ENCODE measurements at regions not wholly inside any gene's neighbourhood (a gene's known extent, or its start where the extent isn't known, plus 50 kb on each side); places are given as distances from the start of the nearest gene placed in this dataset.

GRCh38 chr11:134686460-134687061 lies 274.5 kb upstream of the B3GAT1 start:
- no peaks in the 10 kb centered on the region for H3K36me3 Mint-ChIP-seq
- H3K4me3 Mint-ChIP-seq, result no peak overlapping the region
- DNase-seq (no peak), ATAC-seq (ENCODE audit: low read depth in 2 of 2) (no peak)
- H3K4me1 Mint-ChIP-seq, result no peaks in the 10 kb centered on the region
- peaks cover 6 to 14% (median 9%) of the 10 kb centered on the region in 3 donors for H3K27me3 Mint-ChIP-seq
- H3K9me3 Mint-ChIP-seq, result no peaks in the 10 kb centered on the region
- no peak overlapping the region for H3K27ac Mint-ChIP-seq

GRCh38 chr11:134685793-134686380 lies 273.8 kb upstream of the B3GAT1 start:
- no peaks in the 10 kb centered on the region for H3K36me3 Mint-ChIP-seq
- no peaks in the 10 kb centered on the region for H3K9me3 Mint-ChIP-seq
- ATAC-seq (ENCODE audit: low read depth in 2 of 2) (no peak), DNase-seq (no peak)
- no peaks in the 10 kb centered on the region for H3K4me1 Mint-ChIP-seq
- H3K27ac Mint-ChIP-seq, result no peak overlapping the region
- peaks cover 9 to 10% (median 9%) of the 10 kb centered on the region in 3 donors for H3K27me3 Mint-ChIP-seq
- H3K4me3 Mint-ChIP-seq, result no peak overlapping the region

- Mint-ChIP-seq H3K4me1 (no peaks in the 10 kb centered on the region), H3K4me3 (no peak overlapping the region), H3K9me3 (no peaks in the 10 kb centered on the region), H3K36me3 (no peaks in the 10 kb centered on the region), H3K27ac (no peak overlapping the region), H3K27me3 (peaks cover 9 to 10% (median 9%) of the 10 kb centered on the region in 3 donors)
- ATAC-seq (ENCODE audit: low read depth in 2 of 2) (no peak), DNase-seq (no peak)
Measured at GRCh38 chr11:134684576-134684975, 272.5 kb upstream of the B3GAT1 start.

- H3K4me3 Mint-ChIP-seq, result no peak overlapping the region
- no peaks in the 10 kb centered on the region for H3K4me1 Mint-ChIP-seq
- DNase-seq, result no peak
- H3K36me3 Mint-ChIP-seq, result no peaks in the 10 kb centered on the region
- peaks cover 5 to 10% (median 9%) of the 10 kb centered on the region in 3 donors for H3K27me3 Mint-ChIP-seq
- H3K27ac Mint-ChIP-seq, result no peak overlapping the region
- no peaks in the 10 kb centered on the region for H3K9me3 Mint-ChIP-seq
- ATAC-seq (ENCODE audit: low read depth in 2 of 2), result no peak
Measured at GRCh38 chr11:134683860-134684259, 271.8 kb upstream of the B3GAT1 start.

GRCh38 chr11:134682577-134682976 lies 270.5 kb upstream of the B3GAT1 start:
- no peaks in the 10 kb centered on the region for H3K36me3 Mint-ChIP-seq
- H3K27ac Mint-ChIP-seq, result no peak overlapping the region
- no peak overlapping the region for H3K4me3 Mint-ChIP-seq
- no peak for DNase-seq
- H3K9me3 Mint-ChIP-seq, result no peaks in the 10 kb centered on the region
- H3K4me1 Mint-ChIP-seq, result no peaks in the 10 kb centered on the region
- H3K27me3 Mint-ChIP-seq, result peaks cover 5 to 10% (median 9%) of the 10 kb centered on the region in 3 donors
- no peak for ATAC-seq (ENCODE audit: low read depth in 2 of 2)

- Mint-ChIP-seq H3K27ac (no peak overlapping the region), H3K27me3 (peaks cover 5 to 10% (median 9%) of the 10 kb centered on the region in 3 donors), H3K4me1 (no peaks in the 10 kb centered on the region), H3K36me3 (no peaks in the 10 kb centered on the region), H3K9me3 (peaks cover 0 to 1% (median 0%) of the 10 kb centered on the region in 7 donors), H3K4me3 (no peak overlapping the region)
- DNase-seq (no peak), ATAC-seq (ENCODE audit: low read depth in 2 of 2) (no peak)
Measured at GRCh38 chr11:134679592-134679991, 267.6 kb upstream of the B3GAT1 start.

- H3K27ac Mint-ChIP-seq, result no peak overlapping the region
- peaks cover 0 to 1% (median 0%) of the 10 kb centered on the region in 7 donors for H3K9me3 Mint-ChIP-seq
- ATAC-seq (ENCODE audit: low read depth in 2 of 2), result no peak
- H3K36me3 Mint-ChIP-seq, result no peaks in the 10 kb centered on the region
- H3K4me3 Mint-ChIP-seq, result no peak overlapping the region
- peaks cover 5 to 10% (median 9%) of the 10 kb centered on the region in 3 donors for H3K27me3 Mint-ChIP-seq
- H3K4me1 Mint-ChIP-seq, result no peaks in the 10 kb centered on the region
- DNase-seq, result no peak
Measured at GRCh38 chr11:134678744-134679143, 266.7 kb upstream of the B3GAT1 start.

- no peak for ATAC-seq (ENCODE audit: low read depth in 2 of 2)
Measured at GRCh38 chr11:134677891-134678551, 266.0 kb upstream of the B3GAT1 start.

GRCh38 chr11:134677397-134677822 lies 265.4 kb upstream of the B3GAT1 start:
- Mint-ChIP-seq H3K27ac (no peak overlapping the region), H3K4me1 (no peaks in the 10 kb centered on the region), H3K27me3 (peaks cover 0 to 9% (median 5%) of the 10 kb centered on the region in 3 donors), H3K4me3 (no peak overlapping the region), H3K9me3 (peaks cover 0 to 1% (median 0%) of the 10 kb centered on the region in 7 donors), H3K36me3 (no peaks in the 10 kb centered on the region)
- DNase-seq (no peak), ATAC-seq (ENCODE audit: low read depth in 2 of 2) (no peak)

More at GRCh38 chr11:134677891-134678551, 266.0 kb upstream of the B3GAT1 start:
- no peaks in the 10 kb centered on the region for H3K36me3 Mint-ChIP-seq
- no peak overlapping the region for H3K27ac Mint-ChIP-seq
- H3K4me3 Mint-ChIP-seq, result no peak overlapping the region
- no peaks in the 10 kb centered on the region for H3K4me1 Mint-ChIP-seq
- peaks cover 0 to 1% (median 0%) of the 10 kb centered on the region in 7 donors for H3K9me3 Mint-ChIP-seq
- DNase-seq, result no peak
- peaks cover 4 to 10% (median 5%) of the 10 kb centered on the region in 3 donors for H3K27me3 Mint-ChIP-seq

GRCh38 chr11:134676516-134677287 lies 264.7 kb upstream of the B3GAT1 start:
- ATAC-seq (ENCODE audit: low read depth in 2 of 2), result no peak
- peaks cover 2 to 4% (median 4%) of the 10 kb centered on the region in 3 donors for H3K27me3 Mint-ChIP-seq
- no peaks in the 10 kb centered on the region for H3K36me3 Mint-ChIP-seq
- H3K4me1 Mint-ChIP-seq, result no peaks in the 10 kb centered on the region
- H3K9me3 Mint-ChIP-seq, result peaks cover 0 to 1% (median 0%) of the 10 kb centered on the region in 7 donors
- peak overlapping the region in 1 of 6 donors; percentile 77 for H3K27ac Mint-ChIP-seq
- DNase-seq, result no peak
- no peak overlapping the region for H3K4me3 Mint-ChIP-seq

- no peak overlapping the region for H3K4me3 Mint-ChIP-seq
- H3K27me3 Mint-ChIP-seq, result peaks cover 0 to 4% (median 0%) of the 10 kb centered on the region in 3 donors
- H3K4me1 Mint-ChIP-seq, result no peaks in the 10 kb centered on the region
- no peaks in the 10 kb centered on the region for H3K36me3 Mint-ChIP-seq
- H3K9me3 Mint-ChIP-seq, result peaks cover 0 to 1% (median 0%) of the 10 kb centered on the region in 7 donors
- no peak overlapping the region for H3K27ac Mint-ChIP-seq
- ATAC-seq (ENCODE audit: low read depth in 2 of 2) (no peak), DNase-seq (no peak)
Measured at GRCh38 chr11:134675983-134676382, 263.9 kb upstream of the B3GAT1 start.

GRCh38 chr11:134674974-134675373 lies 262.9 kb upstream of the B3GAT1 start:
- no peak overlapping the region for H3K27ac Mint-ChIP-seq
- ATAC-seq (ENCODE audit: low read depth in 2 of 2) (no peak), DNase-seq (no peak)
- no peaks in the 10 kb centered on the region for H3K4me1 Mint-ChIP-seq
- H3K9me3 Mint-ChIP-seq, result peaks cover 0 to 1% (median 0%) of the 10 kb centered on the region in 7 donors
- no peak overlapping the region for H3K4me3 Mint-ChIP-seq
- no peaks in the 10 kb centered on the region for H3K36me3 Mint-ChIP-seq
- peaks cover 0 to 4% (median 0%) of the 10 kb centered on the region in 3 donors for H3K27me3 Mint-ChIP-seq

GRCh38 chr11:134670961-134671370 lies 258.9 kb upstream of the B3GAT1 start:
- H3K9me3 Mint-ChIP-seq, result peaks cover 0 to 5% (median 0%) of the 10 kb centered on the region in 7 donors
- DNase-seq (no peak), ATAC-seq (ENCODE audit: low read depth in 2 of 2) (no peak)
- no peaks in the 10 kb centered on the region for H3K4me1 Mint-ChIP-seq
- H3K4me3 Mint-ChIP-seq, result no peak overlapping the region
- H3K27me3 Mint-ChIP-seq, result peaks cover 0 to 4% (median 0%) of the 10 kb centered on the region in 3 donors
- no peaks in the 10 kb centered on the region for H3K36me3 Mint-ChIP-seq
- H3K27ac Mint-ChIP-seq, result peak overlapping the region in 1 of 6 donors; percentile 32
